GM12865 (cell line): ENCODE measurements at regions not wholly inside any gene's neighbourhood (a gene's known extent, or its start where the extent isn't known, plus 50 kb on each side); places are given as distances from the start of the nearest gene placed in this dataset.

ENCODE experiments used
- DNase-seq: peaks from one replicate; pipeline ENCODE4 v3.0.0; 2010; ENCODE audit warnings: low read depth
- H3K4me3 ChIP-seq: 2 replicates; pipeline ENCODE4 v1.5.1; 2011; ENCODE audit warnings: mild to moderate bottlenecking, low read depth, low read length, control low read depth
- CTCF ChIP-seq: IDR thresholded peaks from 2 replicates; pipeline ENCODE4 v1.5.1; 2011; ENCODE audit warnings: low read length, control low read depth, low read depth, inconsistent platforms; ENCODE audit not compliant: insufficient read depth; ENCODE audit errors: missing control alignments

GRCh38 chr2:47265158-47265557 lies 88.8 kb upstream of the CALM2 start:
- no peak for TF ChIP-seq CTCF
- no peak for DNase-seq

GRCh38 chr2:47264686-47265085 lies 88.4 kb upstream of the CALM2 start:
- no peak for DNase-seq
- H3K4me3 ChIP-seq = no peak overlapping the region
- TF ChIP-seq CTCF = no peak

More at GRCh38 chr2:47265158-47265557, 88.8 kb upstream of the CALM2 start:
- no peak overlapping the region for H3K4me3 ChIP-seq

GRCh38 chr2:47264143-47264542 lies 87.8 kb upstream of the CALM2 start:
- TF ChIP-seq CTCF = no peak
- DNase-seq = no peak
- H3K4me3 ChIP-seq = no peak overlapping the region

GRCh38 chr2:47262657-47263056 lies 86.3 kb upstream of the CALM2 start:
- no peak overlapping the region for H3K4me3 ChIP-seq
- DNase-seq = no peak
- no peak for TF ChIP-seq CTCF

- no peak for TF ChIP-seq CTCF
- no peak for DNase-seq
- no peak overlapping the region for H3K4me3 ChIP-seq
These were observed 84.7 kb upstream of the CALM2 start for GRCh38 chr2:47260971-47261370.

- no peak for TF ChIP-seq CTCF
- no peak overlapping the region for H3K4me3 ChIP-seq
- no peak for DNase-seq
These were observed 83.5 kb upstream of the CALM2 start for GRCh38 chr2:47259829-47260228.

GRCh38 chr2:47257946-47258348 lies 81.6 kb upstream of the CALM2 start:
- no peak for TF ChIP-seq CTCF
- peak; percentile 51 for DNase-seq
- no peak overlapping the region for H3K4me3 ChIP-seq
